GM06990 (cell line): ENCODE measurements at regions not wholly inside any gene's neighbourhood (a gene's known extent, or its start where the extent isn't known, plus 50 kb on each side); places are given as distances from the start of the nearest gene placed in this dataset.

ENCODE experiments used
- DNase-seq: peaks from one replicate; pipeline ENCODE4 v3.0.0-alpha.2; 2011; ENCODE audit not compliant: insufficient read length; ENCODE audit errors: extremely low read depth
- H3K27me3 ChIP-seq: replicated peaks from 2 replicates; pipeline ENCODE4 v1.6.0; 2011; ENCODE audit warnings: low read length; ENCODE audit not compliant: control insufficient read depth, insufficient read depth
- H3K36me3 ChIP-seq: 2 replicates; pipeline ENCODE4 v1.5.1; 2011; ENCODE audit warnings: low read length; ENCODE audit not compliant: control insufficient read depth, insufficient read depth
- H3K4me3 ChIP-seq: replicated peaks from 2 replicates; pipeline ENCODE4 v1.5.1; 2011; ENCODE audit warnings: low read depth, mild to moderate bottlenecking, control low read depth, low read length
- CTCF ChIP-seq: IDR thresholded peaks from 2 replicates; pipeline ENCODE4 v1.5.1; 2011; ENCODE audit warnings: low read length, control low read depth, mild to moderate bottlenecking, inconsistent platforms; ENCODE audit not compliant: insufficient read depth, poor library complexity, severe bottlenecking

- DNase-seq: no peak
- no peaks in the 10 kb centered on the region for H3K36me3 ChIP-seq
- no peaks in the 10 kb centered on the region for H3K27me3 ChIP-seq
- H3K4me3 ChIP-seq: no peak overlapping the region
- TF ChIP-seq CTCF: no peak
Measured at GRCh38 chr3:124275412-124275811, 283.5 kb upstream of the ROPN1 start.

GRCh38 chr3:124276133-124276532, 284.2 kb upstream of the ROPN1 start:
- no peak for TF ChIP-seq CTCF
- H3K4me3 ChIP-seq: no peak overlapping the region
- no peaks in the 10 kb centered on the region for H3K36me3 ChIP-seq
- DNase-seq: no peak
- no peaks in the 10 kb centered on the region for H3K27me3 ChIP-seq

GRCh38 chr3:124276539-124277143, 284.7 kb upstream of the ROPN1 start:
- no peaks in the 10 kb centered on the region; the same call in 1 of the 2 replicates for H3K27me3 ChIP-seq
- no peak for TF ChIP-seq CTCF
- no peaks in the 10 kb centered on the region for H3K36me3 ChIP-seq
- no peak for DNase-seq
- no peak overlapping the region for H3K4me3 ChIP-seq

GRCh38 chr3:124277144-124277890, 285.4 kb upstream of the ROPN1 start:
- no peak for DNase-seq
- no peak for TF ChIP-seq CTCF
- Histone ChIP-seq H3K36me3 (no peaks in the 10 kb centered on the region), H3K27me3 (no peaks in the 10 kb centered on the region; the same call in 1 of the 2 replicates), H3K4me3 (no peak overlapping the region)

GRCh38 chr3:124281453-124282316, 289.8 kb upstream of the ROPN1 start:
- no peak for DNase-seq
- Histone ChIP-seq H3K36me3 (no peaks in the 10 kb centered on the region), H3K27me3 (peaks cover 2% of the 10 kb centered on the region), H3K4me3 (no peak overlapping the region)
- TF ChIP-seq CTCF: peak; percentile 55
